ENCODE measurements at regions not wholly inside any gene's neighbourhood (a gene's known extent, or its start where the extent isn't known, plus 50 kb on each side); places are given as distances from the start of the nearest gene placed in this dataset.
"Not testable (repeated sequence)": the region's sequence is repeated elsewhere in the genome, so short reads cannot be mapped to it uniquely, and the experiment has no call there.

DNA sequence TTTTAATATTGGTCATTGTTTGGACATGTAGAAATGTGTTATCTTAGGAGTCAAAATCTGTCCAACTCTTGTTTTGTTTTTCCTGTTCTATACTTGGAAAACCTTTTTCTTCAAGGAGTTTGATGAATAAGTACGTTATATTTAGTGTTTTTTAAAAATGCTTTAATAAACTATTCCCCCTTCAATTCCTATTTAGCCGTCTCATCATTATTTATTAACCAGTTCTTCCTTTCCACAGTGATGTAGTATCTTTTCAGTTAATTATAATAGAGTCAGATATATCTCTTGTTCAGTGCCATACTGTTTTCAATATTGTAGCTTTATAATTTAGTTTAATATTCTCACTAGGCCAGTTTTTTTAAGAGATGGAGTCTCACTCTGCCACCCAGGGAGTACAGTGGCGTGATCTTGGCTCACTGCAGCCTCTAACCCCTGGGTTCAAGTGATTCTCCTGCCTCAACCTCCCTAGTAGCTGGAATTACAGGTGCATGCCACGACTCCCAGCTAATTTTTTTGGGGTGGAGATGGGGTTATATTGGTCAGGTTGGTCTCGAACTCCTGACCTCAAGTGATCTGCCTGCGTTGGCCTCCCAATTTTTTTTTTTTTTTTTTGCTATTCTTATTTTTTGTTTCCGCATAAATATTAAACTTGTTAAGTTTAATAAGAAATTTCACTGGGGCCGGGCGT is 72.9 kb downstream of the KPNA2 start:
- Histone ChIP-seq H3K9me3 (peaks cover 10% of the 10 kb centered on the region), H3K27ac (no peak overlapping the region), H3K9ac (no peak overlapping the region), H3K27me3 (peaks cover 11% of the 10 kb centered on the region; the same call in 1 of the 2 replicates), H3K4me2 (no peak overlapping the region), H3K4me3 (no peak overlapping the region), H3K36me3 (no peaks in the 10 kb centered on the region), H3K4me1 (no peaks in the 10 kb centered on the region), H4K20me1 (no peaks in the 10 kb centered on the region)
- no peak for TF ChIP-seq Cebpa-rat (IDR thresholded peaks at IDR 0.05)

DNA sequence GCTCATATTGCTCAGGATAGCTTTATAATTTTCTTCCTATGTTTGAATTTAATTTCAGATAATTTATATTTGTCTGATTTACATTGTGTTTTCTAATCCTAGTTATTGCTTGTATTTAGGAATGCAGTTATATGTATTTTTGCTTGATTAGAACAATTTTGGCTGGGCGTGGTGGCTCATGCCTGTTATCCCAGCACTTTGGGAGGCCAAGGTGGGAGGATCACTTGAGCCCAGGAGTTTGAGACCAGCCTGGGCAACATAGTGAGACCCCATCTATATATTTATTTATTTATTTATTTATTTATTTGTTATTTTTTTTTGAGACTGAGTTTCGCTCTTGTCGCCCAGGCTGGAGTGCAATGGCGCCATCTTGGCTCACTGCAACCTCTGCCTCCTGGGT is 73.9 kb downstream of the KPNA2 start:
- H3K4me3 ChIP-seq, result not testable (repeated sequence)

DNA sequence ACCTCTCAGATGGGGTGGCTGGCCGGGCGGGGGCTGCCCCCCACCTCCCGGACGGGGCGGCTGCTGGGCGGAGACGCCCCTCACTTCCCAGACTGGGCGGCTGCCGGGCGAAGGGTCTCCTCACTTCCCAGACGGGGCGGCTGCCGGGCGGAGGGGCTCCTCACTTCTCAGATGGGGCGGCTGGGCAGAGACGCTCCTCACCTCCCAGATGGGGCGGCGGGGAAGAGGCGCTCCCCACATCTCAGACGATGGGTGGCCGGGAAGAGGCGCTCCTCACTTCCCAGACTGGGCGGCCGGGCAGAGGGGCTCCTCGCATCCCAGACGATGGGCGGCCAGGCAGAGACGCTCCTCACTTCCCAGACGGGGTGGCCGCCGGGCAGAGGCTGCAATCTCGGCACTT is 80.7 kb downstream of the KPNA2 start:
- not testable (repeated sequence) for H3K9me3 ChIP-seq, H3K9ac ChIP-seq, H3K27me3 ChIP-seq, H3K27ac ChIP-seq, H3K4me3 ChIP-seq, H3K4me1 ChIP-seq, H3K36me3 ChIP-seq, H3K4me2 ChIP-seq, H4K20me1 ChIP-seq

More for the DNA sequence above, 73.9 kb downstream of the KPNA2 start:
- not testable (repeated sequence) for H3K4me1 ChIP-seq, H4K20me1 ChIP-seq, H3K9me3 ChIP-seq, H3K36me3 ChIP-seq, H3K27me3 ChIP-seq, H3K27ac ChIP-seq, H3K4me2 ChIP-seq, H3K9ac ChIP-seq

DNA sequence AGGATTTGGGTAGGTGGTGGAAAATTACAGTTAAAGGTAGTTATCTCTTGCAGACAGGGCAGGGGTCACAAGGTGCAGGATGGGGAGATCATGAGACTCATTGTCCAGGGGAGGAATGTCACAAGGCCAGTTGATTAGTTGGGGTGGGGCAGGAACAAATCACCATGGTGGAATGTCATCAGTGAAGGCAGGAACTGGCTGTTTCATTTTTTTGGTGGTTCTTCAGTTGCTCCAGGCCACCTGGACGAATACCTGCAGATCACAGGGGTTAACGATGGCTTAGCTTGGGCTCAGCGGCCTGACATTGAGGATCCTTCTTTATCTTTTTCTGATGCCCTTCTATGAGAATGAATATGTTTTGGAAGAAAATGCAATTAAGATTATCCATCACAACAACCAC is 87.1 kb downstream of the KPNA2 start:
- no peaks in the 10 kb centered on the region for H4K20me1 ChIP-seq
- H3K4me2 ChIP-seq, result no peak overlapping the region
- no peaks in the 10 kb centered on the region for H3K27me3 ChIP-seq
- no peak overlapping the region for H3K4me3 ChIP-seq
- no peak overlapping the region for H3K9ac ChIP-seq
- TF ChIP-seq Cebpa-rat (IDR thresholded peaks at IDR 0.05), result no peak
- peaks cover 6% of the 10 kb centered on the region; the same call in 1 of the 2 replicates for H3K9me3 ChIP-seq
- H3K27ac ChIP-seq, result no peak overlapping the region
- H3K4me1 ChIP-seq, result no peaks in the 10 kb centered on the region
- no peaks in the 10 kb centered on the region for H3K36me3 ChIP-seq

DNA sequence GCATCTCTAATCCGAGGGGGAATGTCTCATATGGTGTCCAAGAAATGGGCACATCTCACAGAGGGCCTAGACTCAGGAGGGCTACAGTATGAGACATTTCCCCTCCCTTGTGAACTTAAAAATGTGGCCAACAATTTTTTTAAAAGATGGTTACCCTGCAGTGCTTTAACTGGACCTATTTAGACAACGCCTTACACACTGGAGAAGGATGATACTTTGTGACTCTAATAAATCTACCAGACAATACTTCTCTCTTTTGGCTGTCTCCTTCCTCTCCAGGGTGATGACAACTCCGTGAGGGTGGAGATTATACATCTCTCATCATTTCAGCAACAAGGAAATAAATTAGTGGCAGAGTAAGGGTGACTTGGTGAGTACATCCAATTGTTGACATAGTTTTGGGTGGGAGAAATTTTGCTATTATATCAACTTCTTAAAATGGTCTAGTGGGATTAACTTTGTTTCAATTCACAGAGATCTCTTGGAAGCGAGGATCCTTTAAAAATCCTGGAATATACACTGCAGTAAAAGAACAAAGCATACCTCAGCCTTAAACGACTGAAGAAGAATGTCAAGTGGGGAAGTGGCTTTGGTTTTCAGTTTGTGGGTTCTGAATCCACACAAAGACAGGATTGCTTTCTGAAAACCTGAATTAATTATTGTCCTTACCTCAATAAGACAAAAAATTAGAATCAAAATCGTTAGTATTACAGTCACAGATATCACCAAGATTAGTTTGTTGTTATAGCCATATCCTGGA is 89.8 kb downstream of the KPNA2 start:
- Histone ChIP-seq H3K4me2 (no peak overlapping the region), H3K9ac (no peak overlapping the region), H3K36me3 (no peaks in the 10 kb centered on the region), H3K4me3 (no peak overlapping the region), H4K20me1 (no peaks in the 10 kb centered on the region), H3K4me1 (no peaks in the 10 kb centered on the region), H3K27me3 (no peaks in the 10 kb centered on the region), H3K9me3 (peaks cover 6% of the 10 kb centered on the region; the same call in 1 of the 2 replicates), H3K27ac (no peak overlapping the region)
- no peak for TF ChIP-seq Cebpa-rat (IDR thresholded peaks at IDR 0.05)

DNA sequence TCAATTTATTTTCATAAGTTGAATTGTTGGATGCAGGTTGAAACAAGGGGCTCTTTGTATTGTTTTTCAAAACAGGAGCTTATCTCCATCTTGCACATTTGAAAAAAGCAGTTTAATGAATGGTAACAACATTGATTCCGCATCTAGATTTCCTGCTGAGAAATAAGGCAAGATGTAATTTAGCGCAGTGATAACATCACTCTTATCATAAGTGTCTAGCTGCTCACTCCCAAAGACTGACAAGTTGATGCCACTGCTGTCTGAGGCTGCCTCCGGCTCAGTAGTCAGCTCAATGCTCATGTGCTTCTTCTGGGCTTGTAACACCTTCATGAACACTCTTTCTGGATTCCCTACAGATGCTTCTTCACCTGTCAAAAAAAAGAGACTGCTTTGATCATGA is 92.4 kb downstream of the KPNA2 start:
- no peak for TF ChIP-seq Cebpa-rat (IDR thresholded peaks at IDR 0.05)
- Histone ChIP-seq H3K27ac (no peak overlapping the region), H3K4me1 (no peaks in the 10 kb centered on the region), H3K4me3 (no peak overlapping the region), H4K20me1 (no peaks in the 10 kb centered on the region), H3K4me2 (no peak overlapping the region), H3K27me3 (no peaks in the 10 kb centered on the region), H3K36me3 (no peaks in the 10 kb centered on the region), H3K9me3 (peaks cover 2% of the 10 kb centered on the region; the same call in 1 of the 2 replicates), H3K9ac (no peak overlapping the region)

DNA sequence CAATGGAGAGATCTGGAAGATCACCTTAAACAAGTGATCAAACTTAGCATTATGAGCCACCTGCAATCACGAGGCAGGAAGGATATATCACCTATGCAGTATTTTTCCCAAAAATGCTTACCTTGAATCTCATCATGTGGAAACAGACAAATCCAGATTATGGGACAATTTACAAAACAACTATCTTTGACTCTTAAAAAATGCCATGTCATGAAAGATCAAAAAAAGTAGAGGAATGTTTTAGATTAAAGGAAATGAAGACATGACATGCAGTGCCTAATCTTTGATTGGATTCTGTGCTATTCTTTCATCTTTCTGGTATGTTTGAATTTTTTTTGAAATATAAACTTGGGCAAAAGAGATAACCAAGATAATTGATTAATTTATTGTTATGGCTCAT is 95.9 kb downstream of the KPNA2 start:
- Histone ChIP-seq H3K9ac (no peak overlapping the region), H3K9me3 (no peaks in the 10 kb centered on the region), H3K4me1 (peaks cover 4% of the 10 kb centered on the region; the same call in 1 of the 2 replicates), H3K36me3 (no peaks in the 10 kb centered on the region), H3K4me2 (no peak overlapping the region), H3K27me3 (no peaks in the 10 kb centered on the region), H3K4me3 (no peak overlapping the region), H3K27ac (no peak overlapping the region), H4K20me1 (no peaks in the 10 kb centered on the region)
- TF ChIP-seq Cebpa-rat (IDR thresholded peaks at IDR 0.05), result no peak

DNA sequence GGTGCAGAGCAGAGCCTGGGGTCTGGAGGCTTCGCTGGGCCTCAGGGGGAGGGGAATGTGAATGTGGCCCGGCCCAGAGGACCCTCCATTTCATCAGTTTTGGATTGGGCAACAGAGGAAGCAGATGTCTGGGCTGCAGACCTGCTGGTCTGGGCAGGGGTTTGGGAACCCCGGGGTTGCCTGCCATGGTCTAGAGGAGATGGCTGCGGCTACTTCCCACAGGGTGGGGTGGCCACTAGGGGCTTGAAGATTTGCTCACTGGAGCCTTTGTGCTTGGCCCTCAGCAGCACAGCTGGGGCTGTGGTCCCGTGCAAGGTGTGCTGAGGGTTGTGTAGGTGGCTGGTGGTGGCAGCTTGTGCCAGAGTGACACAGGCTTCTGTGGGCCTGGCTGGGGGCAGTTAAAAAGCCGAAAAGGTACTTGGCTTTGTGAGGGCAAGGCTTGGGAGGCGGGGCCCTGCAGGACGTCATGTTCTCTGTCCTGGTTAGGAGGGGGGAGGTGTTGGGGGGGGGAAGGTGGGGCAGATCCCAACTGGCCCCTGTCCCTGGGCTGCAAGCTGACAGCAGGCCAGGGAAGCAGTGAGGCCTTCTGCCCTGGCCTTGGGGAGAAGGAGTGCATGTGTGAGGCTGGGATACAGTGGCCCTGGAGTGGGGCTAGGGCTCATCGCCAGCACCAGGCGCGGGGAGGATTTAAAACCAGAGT is 98.0 kb downstream of the KPNA2 start:
- H3K4me1 ChIP-seq, result peaks cover 4% of the 10 kb centered on the region; the same call in 1 of the 2 replicates
- H3K27ac ChIP-seq, result no peak overlapping the region
- peak overlapping the region; percentile 12; the same call in 1 of the 2 replicates for H3K4me2 ChIP-seq
- H4K20me1 ChIP-seq, result no peaks in the 10 kb centered on the region
- H3K9me3 ChIP-seq, result no peaks in the 10 kb centered on the region
- H3K4me3 ChIP-seq, result no peak overlapping the region
- TF ChIP-seq Cebpa-rat (IDR thresholded peaks at IDR 0.05), result no peak
- H3K36me3 ChIP-seq, result no peaks in the 10 kb centered on the region
- no peak overlapping the region for H3K9ac ChIP-seq
- H3K27me3 ChIP-seq, result no peaks in the 10 kb centered on the region

DNA sequence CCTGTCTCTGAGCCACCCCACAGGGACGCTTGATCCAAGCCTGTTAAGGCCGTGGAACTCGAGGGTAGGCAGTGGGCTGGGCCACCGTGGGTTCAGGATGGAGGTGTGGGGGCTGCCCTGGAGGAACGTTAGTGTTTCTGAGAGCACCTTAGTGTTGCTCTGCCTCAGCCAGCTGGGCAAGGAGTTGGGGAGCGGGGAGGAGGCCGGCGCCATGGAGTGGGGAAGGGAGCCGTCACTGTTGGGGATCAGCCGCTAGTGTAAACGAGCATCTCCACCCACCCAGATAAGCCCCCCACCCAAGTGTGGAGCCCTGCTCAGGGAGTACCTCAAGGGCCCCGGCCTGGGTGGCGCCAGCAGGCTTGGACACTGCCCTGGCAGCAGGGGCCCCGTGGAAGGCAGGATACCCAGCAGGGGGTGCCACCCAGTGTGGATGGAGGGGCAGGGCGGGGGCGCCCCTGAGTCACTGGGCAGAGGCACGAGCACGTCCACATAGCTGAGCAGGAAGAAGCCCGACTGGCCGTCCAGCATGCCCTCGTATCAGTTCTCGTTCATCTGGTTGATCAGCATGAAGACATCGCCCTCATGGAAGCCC is 98.6 kb downstream of the KPNA2 start:
- no peak for TF ChIP-seq Cebpa-rat (IDR thresholded peaks at IDR 0.05)
- no peaks in the 10 kb centered on the region for H4K20me1 ChIP-seq
- H3K4me2 ChIP-seq, result no peak overlapping the region
- no peak overlapping the region for H3K4me3 ChIP-seq
- H3K9ac ChIP-seq, result no peak overlapping the region
- no peaks in the 10 kb centered on the region for H3K36me3 ChIP-seq
- H3K9me3 ChIP-seq, result no peaks in the 10 kb centered on the region
- peaks cover 4% of the 10 kb centered on the region; the same call in 1 of the 2 replicates for H3K4me1 ChIP-seq
- H3K27me3 ChIP-seq, result no peaks in the 10 kb centered on the region
- no peak overlapping the region for H3K27ac ChIP-seq

DNA sequence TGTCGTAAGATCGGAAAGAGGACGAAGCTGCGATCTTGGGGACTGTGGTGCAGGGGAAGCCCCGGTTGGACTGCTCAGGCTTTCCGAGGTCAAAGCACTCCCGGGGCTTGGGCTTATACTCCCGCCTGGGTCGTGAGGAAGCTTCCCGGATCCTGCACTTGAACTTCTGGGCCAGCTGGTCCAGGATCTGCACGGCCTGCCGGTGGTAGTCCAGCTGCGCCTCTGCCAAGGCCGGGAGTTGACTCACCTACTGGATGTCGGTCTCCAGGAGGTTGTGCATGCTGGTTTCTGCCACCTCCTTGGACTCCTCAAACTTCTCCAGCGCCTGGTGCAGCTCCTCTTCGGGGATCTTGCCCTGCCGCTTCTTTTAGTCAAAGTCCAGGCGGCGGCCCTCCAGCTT is 99.2 kb downstream of the KPNA2 start:
- Histone ChIP-seq H3K27ac (no peak overlapping the region), H3K4me2 (no peak overlapping the region), H3K4me3 (no peak overlapping the region), H3K9ac (no peak overlapping the region), H3K9me3 (no peaks in the 10 kb centered on the region), H3K27me3 (no peaks in the 10 kb centered on the region), H3K36me3 (no peaks in the 10 kb centered on the region), H4K20me1 (no peaks in the 10 kb centered on the region), H3K4me1 (peaks cover 4% of the 10 kb centered on the region; the same call in 1 of the 2 replicates)
- TF ChIP-seq Cebpa-rat (IDR thresholded peaks at IDR 0.05), result no peak
